ENCODE measurements at regions not wholly inside any gene's neighbourhood (a gene's known extent, or its start where the extent isn't known, plus 50 kb on each side); places are given as distances from the start of the nearest gene placed in this dataset.

DNA sequence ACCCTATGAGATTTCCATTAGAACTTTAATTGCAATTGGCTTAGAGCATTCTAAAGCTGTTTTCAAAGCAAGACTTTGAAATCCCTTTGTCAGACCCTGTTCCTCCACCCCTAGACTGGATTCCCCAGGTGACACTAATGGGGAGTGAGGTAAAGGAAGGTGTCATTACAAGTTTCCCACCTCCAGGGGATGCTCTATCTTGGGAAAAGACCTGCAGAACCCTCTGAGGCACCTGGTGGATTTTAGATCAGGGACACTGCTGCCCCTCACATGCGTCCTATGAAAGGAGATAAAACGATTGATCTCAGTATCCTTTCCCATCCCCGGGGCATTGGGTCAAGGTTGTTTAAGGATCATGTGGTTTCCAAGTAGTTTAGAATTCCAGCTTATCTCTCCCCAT is 80.3 kb upstream of the RGS4 start:
- DNase-seq, result peak; percentile 48
- H2BK5ac ChIP-seq (ENCODE audit: insufficient read length, low read length), result no peak overlapping the region

More for the DNA sequence above, 80.3 kb upstream of the RGS4 start:
- no peak overlapping the region for H2BK120ac ChIP-seq (ENCODE audit: low read depth, low read length, poor library complexity, severe bottlenecking)
- H3K36me3 Mint-ChIP-seq (ENCODE audit: insufficient read depth in 1 of 3, low read depth in 3 of 3), result no peaks in the 10 kb centered on the region
- no peaks in the 10 kb centered on the region for H3K9me3 Mint-ChIP-seq
- H3K27me3 ChIP-seq (ENCODE audit: insufficient read depth, low read length), result no peaks in the 10 kb centered on the region
- no peaks in the 10 kb centered on the region for H3K23me2 ChIP-seq (ENCODE audit: insufficient read length, low read depth, low read length, poor library complexity, severe bottlenecking)
- no peak overlapping the region for H3K4ac ChIP-seq (ENCODE audit: low read depth, low read length)
- no peak overlapping the region for H3K14ac ChIP-seq (ENCODE audit: insufficient read depth, low read length)
- H3K4me1 ChIP-seq (ENCODE audit: insufficient read depth, low read length), result peaks cover 2% of the 10 kb centered on the region; the same call in 1 of the 2 replicates
- H4K91ac ChIP-seq (ENCODE audit: insufficient read length, low read depth, low read length), result no peak overlapping the region
- no peaks in the 10 kb centered on the region for H3K9me3 ChIP-seq (ENCODE audit: control insufficient read depth, low read depth, low read length)
- H4K8ac ChIP-seq (replicated peaks; ENCODE audit: insufficient read length, low read depth, low read length), result no peak overlapping the region
- no peak overlapping the region for H3K4me3 Mint-ChIP-seq
- H3K27ac Mint-ChIP-seq, result no peak overlapping the region
- no peak overlapping the region for H3T11ph ChIP-seq (ENCODE audit: low read length)
- no CpG with 5 or more reads among the region's 3 CpGs for WGBS (ENCODE audit: extremely low coverage, insufficient read length, low lambda C conversion rate)
- H3K56ac ChIP-seq (ENCODE audit: insufficient read length, low read depth, low read length), result no peak overlapping the region
- TF ChIP-seq, protein P1, sequence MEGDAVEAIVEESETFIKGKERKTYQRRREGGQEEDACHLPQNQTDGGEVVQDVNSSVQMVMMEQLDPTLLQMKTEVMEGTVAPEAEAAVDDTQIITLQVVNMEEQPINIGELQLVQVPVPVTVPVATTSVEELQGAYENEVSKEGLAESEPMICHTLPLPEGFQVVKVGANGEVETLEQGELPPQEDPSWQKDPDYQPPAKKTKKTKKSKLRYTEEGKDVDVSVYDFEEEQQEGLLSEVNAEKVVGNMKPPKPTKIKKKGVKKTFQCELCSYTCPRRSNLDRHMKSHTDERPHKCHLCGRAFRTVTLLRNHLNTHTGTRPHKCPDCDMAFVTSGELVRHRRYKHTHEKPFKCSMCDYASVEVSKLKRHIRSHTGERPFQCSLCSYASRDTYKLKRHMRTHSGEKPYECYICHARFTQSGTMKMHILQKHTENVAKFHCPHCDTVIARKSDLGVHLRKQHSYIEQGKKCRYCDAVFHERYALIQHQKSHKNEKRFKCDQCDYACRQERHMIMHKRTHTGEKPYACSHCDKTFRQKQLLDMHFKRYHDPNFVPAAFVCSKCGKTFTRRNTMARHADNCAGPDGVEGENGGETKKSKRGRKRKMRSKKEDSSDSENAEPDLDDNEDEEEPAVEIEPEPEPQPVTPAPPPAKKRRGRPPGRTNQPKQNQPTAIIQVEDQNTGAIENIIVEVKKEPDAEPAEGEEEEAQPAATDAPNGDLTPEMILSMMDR (conservative IDR thresholded peaks at IDR 0.05), result peak; percentile 76
- no peak overlapping the region for H3K27ac ChIP-seq (ENCODE audit: insufficient read length, low read depth, low read length)
- H4K20me1 ChIP-seq (ENCODE audit: control insufficient read depth, insufficient read depth, insufficient read length), result no peaks in the 10 kb centered on the region
- no peak overlapping the region for H2BK20ac ChIP-seq (ENCODE audit: low read depth, low read length, poor library complexity, severe bottlenecking)
- H4K5ac ChIP-seq (ENCODE audit: insufficient read length, low read depth, low read length), result no peak overlapping the region
- H3K4me1 Mint-ChIP-seq, result peaks cover 10 to 12% of the 10 kb centered on the region in 2 experiments; a peak in 3 of 4 replicates
- no peak overlapping the region for H3K18ac ChIP-seq (ENCODE audit: insufficient read length, low read depth, low read length)
- no peaks in the 10 kb centered on the region for H3K79me1 ChIP-seq (ENCODE audit: insufficient read depth, low read depth, low read length, poor library complexity, severe bottlenecking)
- no peak overlapping the region for H2AK5ac ChIP-seq (ENCODE audit: insufficient read length, low read length)
- H3K79me2 ChIP-seq (ENCODE audit: insufficient read depth, low read length), result no peaks in the 10 kb centered on the region
- no peak overlapping the region for H3K4me2 ChIP-seq (ENCODE audit: insufficient read depth, insufficient read length, low read length)
- H3K27me3 Mint-ChIP-seq (ENCODE audit: low read depth), result peaks cover 3% of the 10 kb centered on the region; the same call in 1 of the 2 replicates
- no peak overlapping the region for H3K9ac ChIP-seq (ENCODE audit: extremely low read depth, insufficient read length, low read length)
- H2AFZ ChIP-seq (ENCODE audit: low read length), result no peak overlapping the region
- no peak overlapping the region for H3K23ac ChIP-seq (ENCODE audit: insufficient read length, low read depth, low read length)
- H2BK12ac ChIP-seq (ENCODE audit: insufficient read length, low read depth, low read length), result no peak overlapping the region
- no peak overlapping the region for H2BK15ac ChIP-seq (ENCODE audit: low read depth, low read length)

Data from H9 (cell line).